Stimulated activated CD4-positive, alpha-beta T cell treated with anti-CD3 and anti-CD28 coated beads, Interleukin-2, amount 100 ng/mL, for 24 hours (primary cell): ENCODE measurements at regions not wholly inside any gene's neighbourhood (a gene's known extent, or its start where the extent isn't known, plus 50 kb on each side); places are given as distances from the start of the nearest gene placed in this dataset.
A peak's percentile ranks its signal among the peaks of the same experiment; 100 is the strongest.

Experiments used
- DNase-seq, 2 donors: peaks; one replicate each; pipeline ENCODE4 v3.0.0-alpha.2; 2020

DNA sequence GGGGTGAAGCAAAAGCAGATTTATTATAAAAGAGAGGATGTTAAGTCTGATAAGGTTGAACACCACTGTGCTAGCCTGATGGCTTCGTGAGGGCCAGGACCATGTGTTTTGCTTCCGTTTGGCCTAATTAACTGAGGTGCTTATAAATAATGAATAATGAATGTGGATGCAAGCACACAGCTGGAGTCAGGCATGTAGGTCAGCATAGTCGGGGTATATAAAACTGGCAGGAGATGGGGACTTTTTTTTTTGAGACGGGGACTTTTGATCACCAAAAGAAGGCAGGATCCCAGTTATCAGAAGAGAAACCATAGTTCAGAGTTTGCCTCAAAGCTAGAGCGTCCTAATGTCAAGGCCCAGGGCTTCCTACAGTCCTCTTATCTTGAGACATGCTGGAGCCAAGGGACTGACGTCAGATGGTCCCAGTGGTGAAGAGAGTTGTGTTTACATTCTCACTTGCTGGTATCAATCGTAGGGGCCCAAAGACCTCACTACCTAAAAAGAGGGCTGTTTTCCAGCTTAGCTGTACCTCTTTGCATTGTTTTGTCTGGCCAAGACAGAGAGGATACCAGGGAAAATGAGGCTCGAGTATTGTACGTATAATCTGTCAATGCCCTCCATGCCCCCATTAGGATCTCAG is 50.4 kb downstream of the RTL9 start:
- DNase-seq: no peak

DNA sequence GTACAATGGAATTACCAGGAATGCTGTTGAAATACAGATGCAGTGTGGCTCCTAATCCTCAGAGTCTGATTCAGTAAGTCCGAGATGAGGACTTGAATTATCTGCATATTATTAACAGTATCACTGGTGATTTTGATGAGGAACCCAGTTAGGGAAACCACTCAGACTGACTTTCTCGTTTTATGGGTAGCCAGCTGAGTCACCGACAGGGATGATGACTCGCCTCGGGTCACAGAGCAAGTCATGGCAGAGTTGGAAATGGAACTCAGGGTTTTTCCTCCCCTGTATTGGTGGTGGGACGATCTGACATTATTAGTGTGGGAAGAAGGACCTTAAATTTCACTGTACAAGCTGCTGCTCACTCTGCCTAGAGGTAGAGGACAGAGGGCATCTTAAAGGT is 51.3 kb downstream of the RTL9 start:
- DNase-seq: peak; percentile 17 to 26

DNA sequence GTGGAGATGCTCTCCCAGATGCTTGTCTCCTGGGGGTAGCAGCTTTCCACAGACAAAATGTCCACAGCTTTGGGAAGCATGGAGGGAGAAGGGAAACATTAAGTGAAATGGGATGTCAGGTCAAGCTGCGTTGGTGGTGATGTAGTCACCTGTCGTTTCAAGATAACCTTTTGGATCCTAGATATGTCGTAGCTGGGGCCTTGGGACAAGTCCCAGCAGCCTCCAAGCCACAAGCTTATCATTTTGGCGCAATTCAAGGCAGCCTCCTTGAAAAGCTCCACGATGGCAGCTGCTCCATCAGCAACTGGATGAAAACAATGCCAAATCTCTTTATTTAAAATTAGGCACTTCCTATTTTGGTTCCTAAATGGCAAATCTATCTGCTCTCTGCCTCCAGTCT is 52.0 kb downstream of the RTL9 start:
- DNase-seq: no peak

DNA sequence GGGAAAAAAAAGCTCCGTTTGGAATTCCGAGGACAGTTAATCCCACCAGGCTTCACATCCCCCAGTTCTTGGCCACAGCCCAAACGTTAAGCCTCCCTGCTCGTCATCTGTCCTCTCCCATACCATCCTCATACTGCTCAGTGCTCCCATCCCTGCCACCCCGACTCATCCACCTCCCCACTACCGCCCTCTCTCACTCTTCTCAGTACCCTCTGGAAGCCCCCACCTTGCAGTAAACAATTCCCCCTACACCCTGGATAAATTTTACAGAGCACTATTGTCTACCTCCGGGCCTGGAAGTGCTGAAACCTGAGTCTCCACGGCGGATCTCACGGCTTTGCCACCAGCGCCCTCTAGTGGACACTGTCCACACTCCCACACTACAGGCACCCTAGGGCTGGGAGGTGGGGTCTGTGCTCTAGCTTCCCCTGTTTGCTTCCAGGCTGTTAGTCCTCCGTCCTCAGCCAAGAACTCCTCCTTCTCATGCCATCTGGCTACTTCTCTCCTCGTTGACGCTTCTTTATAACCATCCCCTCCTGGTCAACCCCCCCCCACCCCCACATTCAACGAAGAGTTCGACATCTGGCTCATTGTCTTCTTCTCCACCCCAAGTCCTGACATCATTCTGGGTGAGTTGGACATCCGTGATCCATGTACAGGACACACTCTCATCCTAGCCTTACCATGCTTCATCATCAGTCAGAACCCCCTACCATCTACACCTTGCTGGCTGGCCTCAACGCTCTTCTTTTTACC is 54.5 kb downstream of the RTL9 start:
- peak; percentile 70 to 71 for DNase-seq

DNA sequence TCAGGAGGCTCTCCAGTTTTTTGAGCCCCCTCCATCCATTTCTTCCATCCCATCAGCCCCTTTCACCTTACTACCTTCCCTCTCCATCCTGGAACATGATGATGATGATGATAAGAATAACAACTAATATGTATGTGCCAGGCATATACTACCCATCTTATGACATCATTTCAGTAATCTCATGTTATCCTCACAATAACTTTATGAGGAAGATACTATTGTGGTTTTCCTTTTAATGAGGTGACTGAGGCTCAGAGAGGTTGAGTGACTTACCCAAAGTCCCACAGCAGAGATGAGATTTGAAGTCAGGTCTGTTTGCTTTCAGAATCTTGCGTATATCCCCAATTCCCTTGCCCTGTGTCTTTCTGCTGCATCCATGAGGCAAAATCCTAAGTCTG is 55.1 kb downstream of the RTL9 start:
- DNase-seq: no peak

DNA sequence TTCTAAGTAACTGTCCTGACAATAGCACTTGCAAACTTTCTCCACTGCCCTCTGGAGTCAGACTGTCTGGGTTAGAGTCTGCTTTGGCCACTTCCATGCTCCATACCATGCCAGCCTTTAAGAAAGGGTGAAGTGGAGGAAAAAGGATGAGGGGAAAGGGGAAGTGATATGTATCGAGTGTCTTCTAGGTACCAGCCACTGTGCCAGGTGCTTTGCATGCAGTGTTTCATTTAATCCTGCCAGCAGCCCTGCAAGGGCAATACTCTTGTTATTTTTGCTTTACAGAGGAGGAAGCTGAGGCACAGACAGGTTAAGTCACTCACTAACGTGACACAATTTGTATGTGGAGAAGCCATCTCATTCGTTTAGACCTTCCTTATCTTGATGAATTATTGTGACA is 55.6 kb downstream of the RTL9 start:
- no peak for DNase-seq

DNA sequence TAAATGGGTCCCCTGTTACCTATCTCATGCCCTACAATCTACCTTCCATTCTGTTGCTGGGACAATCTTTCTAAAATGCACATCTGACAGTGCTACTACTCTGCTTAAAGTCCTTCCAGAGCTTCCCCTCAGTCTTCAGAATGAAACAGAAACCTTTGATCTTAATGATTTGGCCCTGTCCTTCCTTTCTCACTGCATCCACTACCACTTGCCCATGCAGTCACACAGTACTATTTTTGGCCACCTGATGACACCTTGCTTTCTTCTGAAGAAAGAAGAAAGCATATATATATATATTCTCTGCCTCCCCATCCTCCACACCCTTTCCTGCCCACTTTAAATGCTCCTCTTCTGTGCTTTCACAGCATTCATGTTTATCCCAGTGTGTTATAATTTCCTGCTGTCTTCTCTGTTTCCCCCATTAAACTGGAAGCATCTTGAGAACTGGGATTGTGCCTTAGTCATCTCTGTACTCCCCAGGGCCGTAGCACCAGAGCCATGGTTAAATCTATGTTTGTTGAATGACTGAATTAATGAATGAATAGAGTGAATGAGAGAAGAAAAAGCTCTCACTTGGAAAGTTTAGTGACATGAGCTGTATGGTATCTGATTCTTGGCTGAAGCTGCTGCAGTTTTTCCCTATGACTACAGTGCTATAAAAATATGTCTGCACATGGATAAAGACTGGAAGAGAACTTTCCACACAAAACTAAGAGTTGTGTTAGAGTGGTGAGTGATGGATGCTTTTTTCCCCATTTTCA is 56.2 kb downstream of the RTL9 start:
- no peak for DNase-seq

DNA sequence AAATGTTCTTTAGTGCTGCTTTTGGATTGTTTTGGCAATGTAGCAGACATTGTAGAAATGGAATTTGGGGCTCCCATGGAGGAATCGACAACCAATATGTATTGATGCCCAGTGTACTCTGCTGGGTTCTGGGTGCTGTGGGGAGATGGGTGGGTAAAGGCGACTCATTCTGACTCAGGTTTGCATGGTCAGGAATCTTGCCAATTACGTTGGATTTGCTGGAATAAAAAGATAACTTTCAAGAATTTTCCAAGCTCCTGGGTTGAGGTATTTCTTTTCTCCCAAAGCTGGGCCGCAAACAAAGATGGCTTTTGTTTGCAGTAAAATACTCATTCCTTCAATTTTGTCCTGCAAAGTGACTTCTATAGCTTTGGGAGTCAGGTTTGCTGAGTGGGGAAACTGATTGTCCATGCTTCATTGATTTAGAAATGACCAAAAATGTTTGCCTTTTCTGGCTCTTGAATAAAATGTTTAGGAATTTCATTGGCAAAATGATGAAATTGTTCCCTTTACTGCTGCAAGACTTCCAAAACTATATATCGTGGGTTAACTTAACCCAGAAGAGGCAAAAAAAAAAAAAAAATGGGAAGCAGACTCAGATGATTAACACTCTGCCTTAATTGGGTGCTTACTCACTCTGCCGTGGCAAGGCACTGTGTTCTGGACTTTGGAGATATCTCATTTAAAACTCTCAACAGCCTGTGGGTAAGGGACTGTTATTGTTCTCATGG is 57.0 kb downstream of the RTL9 start:
- no peak for DNase-seq

DNA sequence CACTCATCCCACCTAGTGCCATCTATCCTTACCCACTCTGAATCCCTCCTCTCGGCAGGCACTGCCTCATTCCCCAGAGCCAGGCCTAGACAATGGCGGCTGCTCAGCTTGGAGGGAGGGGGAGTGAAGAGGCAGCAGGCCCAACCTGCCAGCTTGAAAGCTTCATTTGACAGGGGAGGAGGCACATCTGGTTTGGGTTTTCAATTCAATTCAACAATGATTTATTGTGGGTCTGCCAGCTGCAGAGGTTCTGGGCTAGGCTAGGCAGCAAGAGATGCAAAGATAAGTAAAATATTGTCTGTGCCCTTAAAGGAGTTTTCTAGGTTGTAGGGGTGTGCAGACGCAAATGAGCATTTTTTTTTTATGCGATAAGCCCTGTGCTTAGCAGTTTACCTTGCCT is 58.5 kb downstream of the RTL9 start:
- no peak for DNase-seq

DNA sequence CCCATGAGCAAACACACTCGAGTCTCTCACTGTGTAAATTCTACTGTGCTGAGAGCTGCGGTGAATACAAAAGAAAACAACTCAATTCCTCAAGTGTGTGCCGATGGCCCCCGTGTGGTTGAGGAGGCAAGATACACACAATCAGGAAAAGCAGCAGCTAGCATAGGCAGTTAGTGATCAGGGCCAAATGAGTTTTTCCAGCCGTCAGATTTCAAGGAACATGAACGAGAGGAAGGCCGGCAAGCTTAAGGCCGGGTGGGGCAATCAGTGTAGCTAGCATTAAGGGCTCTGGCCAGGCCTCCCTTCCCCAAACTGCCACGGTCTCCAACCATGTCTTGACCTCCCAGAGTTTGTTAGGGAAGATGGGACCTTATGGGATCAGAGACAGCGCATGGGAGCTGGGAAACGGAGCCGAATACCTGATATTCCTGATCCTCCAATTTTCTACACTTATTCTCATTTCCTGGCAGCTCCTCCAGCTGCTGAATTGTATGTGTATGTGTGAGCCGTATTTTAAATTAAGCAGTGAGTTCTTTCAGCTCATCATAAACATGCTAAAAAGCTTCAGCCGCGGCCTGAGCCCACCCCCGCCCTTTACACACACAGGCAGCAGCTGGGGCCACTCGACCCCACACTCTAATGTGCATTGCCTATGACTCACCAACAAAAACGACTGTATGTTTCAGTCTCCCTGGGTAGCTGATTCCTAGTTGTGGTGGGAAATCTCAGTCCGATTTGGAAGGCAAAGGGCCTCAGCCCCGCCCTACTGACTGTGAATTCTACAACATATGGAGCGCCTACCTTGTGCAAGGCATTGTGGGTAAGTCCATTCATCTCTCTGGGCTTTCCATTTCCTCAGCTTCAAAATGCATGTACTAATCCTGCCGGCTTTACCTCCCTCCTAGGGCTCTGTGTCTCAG is 59.9 kb downstream of the RTL9 start:
- DNase-seq: no peak

DNA sequence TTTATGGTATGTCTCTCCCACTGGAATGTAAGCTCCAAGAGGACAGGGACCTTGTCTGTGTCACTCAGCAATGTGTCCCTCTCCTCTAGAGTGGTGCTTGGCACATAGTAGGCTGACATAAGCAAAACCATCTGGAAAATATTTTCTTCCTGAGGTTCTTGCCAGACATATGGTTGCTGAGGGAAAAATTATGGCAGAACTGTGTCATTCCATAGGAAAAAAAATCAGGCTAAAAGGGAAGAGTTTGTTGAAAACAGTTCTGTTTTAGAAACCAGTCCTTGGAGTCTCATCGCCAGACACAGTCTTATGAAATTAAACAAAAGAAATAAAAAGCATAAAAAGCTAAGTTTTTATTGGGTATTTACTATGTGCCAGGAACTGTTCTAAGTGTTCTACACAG is 60.9 kb downstream of the RTL9 start:
- DNase-seq: no peak

DNA sequence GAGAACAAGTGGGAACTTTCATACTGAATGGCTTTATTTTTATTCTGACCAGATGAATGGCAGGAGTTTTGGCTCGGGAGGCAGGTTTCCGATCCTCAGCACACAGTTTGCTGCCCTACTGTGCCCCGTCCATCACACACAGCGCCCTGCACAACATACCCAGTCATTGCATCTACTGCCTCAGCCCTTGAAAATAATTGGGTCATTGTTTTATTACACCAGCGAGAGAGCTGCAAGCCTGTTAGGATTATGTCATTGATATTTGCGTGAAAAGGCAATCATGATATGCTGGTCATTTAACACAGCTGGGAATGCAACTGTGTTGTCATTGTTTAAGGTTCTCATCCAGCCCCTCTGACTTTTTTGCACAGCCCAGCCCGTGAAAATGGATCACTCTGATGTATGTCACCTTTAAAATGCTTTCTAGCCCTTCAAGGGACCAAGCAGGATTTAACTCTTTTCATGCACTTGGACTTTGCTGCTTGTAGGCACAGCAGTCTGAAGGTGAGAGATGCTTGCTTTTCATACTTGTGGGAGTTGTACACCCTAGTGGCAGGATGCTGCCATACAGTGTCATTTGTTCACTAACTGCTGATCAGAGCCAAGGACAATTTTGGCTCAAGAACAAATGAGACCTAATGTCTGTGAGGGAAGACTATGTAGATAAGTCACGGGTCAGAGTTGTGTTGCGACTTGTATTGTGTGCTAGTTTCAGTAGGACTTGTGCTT is 62.3 kb downstream of the RTL9 start:
- no peak for DNase-seq

DNA sequence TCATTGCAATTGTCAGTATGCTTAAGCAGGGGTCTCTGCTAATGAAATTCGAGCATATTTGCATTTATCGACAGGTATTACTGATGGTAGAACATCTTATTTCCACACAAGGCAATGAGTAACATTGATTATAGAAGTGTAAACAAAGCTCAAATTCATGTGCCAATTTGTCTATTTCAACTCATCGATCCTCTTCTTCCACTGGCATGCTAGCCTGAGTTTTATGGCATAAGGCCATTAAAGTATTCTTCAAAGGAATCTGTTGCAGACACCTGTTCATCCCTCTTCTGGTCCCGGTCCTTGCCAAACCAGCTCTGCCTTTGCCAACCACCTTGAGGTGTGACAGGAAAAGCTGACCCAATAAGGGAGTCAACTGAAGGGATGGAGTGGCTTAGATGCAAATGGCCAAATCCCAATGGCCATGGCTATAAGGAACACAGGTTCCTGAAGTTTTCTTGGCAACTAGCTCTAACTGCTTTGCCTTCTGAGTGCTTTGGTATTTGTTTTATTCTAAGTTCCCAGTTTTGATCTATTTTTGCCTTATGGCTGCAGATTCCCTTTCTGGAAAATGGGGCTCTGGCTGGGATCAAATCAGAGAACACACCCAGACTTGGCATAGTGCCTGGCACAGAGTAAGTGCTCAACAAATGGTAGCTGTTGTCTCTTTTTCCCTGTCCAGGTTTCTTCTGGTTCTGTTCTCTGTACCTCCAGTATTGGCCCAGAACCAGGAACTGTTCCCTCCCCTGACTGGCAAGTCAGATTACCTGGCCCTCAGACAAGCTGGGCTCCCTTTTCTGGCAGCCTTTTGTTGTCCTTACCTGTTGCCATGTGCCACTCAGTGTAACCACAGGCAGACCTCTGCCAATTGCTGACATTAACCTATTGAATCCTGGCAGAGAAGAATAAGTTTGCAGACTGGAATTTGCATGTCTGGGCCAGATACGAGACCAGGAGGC is 63.1 kb downstream of the RTL9 start:
- no peak for DNase-seq

DNA sequence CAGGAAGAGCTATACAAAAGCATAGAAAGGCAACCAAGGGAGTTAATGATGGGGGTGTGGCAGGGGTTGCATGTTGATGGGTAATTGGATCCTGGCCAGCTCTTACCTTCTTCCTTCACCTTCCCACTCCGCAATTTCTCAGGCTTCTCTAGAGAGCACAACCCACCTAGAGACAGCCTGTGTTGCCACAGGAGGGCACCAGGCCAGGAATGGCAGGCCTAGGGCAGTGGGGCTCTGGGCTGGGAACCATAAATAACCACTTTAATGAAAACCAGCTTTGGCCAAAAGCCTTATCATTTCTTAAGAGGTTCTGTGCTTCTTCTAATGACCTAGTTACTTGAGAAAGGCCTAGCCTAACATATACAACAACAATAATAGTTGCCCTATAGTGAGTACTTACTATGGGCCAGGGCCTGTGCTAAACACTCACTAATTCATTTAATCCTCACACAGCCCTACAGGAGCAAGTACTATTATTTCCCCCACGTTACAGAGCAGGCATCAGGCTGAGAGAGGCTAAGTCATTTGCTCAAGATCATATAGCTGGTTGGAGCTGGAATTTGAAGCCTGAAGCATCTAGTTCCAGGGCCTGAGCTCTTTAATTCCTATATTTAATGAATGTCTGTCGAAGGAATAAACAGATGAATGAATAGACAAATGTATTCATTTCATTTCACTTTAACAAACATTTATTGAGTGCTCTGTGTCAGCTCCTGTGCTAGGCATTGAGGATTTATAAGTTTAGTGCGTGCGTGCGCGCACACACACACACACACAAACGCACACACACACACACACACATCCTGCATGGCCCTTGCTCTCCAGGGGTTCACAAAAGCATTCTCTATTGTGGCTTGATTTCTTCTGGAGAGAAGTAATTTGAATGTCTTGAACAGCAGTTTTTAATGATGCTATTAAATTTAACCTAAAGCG is 66.8 kb downstream of the RTL9 start:
- DNase-seq: no peak

DNA sequence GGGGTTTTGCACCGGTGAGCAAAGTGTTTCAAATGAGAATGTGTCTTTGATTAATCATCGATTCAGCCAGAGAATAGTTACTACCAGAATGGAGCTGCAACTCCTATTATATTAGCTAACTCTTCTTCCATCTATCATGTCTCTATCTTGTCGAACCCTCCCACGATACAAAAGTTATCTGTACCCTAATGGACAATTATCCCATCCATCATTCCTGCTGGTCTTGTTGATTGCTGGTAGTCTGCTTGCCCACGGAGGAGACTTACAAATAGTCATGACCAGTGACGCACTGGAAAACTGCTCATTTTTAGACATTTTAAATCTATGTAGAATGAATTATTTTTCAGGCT is 67.5 kb downstream of the RTL9 start:
- DNase-seq: no peak

DNA sequence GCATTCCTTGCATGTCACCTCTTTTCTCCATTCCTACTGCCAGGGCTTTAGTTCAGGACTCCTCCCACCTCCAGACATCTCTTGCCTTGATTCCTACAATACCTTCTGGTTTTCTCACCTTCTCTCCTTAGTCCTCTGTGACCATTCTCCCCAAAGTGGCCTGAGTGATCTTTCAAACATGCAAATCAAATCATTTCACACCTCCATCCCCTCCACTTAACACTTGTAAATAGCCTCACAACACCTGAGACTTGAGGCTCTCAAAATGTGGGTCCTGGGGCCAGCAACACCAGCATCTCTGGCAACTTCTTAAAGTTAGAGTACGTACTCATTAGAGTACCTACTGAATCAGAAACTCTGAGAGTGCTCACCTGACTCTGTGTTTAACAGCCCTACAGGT is 68.4 kb downstream of the RTL9 start:
- no peak for DNase-seq

DNA sequence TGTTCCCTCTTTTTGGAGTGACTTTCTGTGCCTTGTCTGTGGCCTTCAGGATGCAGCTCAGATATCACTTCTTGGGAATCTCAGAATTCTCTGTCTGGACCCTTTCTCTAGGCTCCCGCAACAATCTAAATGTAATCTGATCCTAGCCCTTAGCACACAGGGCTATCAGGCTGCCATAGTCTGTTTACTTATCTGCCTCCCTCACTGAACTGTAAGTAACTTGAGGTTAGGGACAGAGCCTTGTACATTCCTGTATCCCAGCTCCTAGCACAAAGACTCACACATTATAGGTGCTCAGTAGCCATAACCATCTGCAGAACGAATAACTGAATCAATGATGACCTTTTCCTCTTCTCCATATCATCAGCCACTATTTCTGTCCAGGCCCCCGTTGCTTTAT is 69.5 kb downstream of the RTL9 start:
- DNase-seq: no peak

DNA sequence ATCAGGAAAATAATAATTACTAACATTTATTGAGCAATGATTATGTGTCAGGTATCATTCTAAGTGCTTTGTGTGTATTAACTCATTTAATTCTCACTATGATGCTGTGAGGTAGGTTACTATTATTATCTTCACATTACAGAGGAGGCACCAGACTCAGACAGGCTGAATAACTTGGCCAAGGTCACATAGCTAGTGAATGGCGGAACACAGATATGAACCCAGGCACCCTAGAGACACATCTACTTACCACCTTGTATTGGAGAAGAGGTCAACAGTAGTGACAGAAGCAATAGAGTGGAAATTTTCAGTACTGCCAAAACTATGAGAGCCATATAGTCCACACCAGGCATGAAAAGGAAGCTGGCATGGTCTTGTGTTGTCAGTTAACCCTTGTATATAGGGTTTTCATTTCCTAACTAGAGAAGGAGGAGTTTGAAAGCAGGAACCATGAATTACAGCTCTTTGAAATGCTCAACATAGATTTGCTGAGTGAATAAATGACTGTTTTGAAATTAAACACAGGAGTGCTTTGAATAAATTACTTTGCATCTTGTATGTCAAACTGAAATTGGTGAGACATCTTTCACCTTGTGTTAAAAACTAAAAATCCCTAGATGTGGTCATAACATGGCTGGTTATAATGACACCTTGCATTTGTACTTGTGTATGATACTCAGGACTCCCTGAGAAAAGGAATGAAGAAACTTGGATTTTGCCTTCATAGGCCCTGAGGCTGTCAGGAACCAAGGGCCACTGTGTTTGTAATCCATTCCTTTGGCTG is 71.8 kb downstream of the RTL9 start:
- DNase-seq: no peak
